Neural progenitor cell (in vitro differentiated cells): ENCODE measurements at regions not wholly inside any gene's neighbourhood (a gene's known extent, or its start where the extent isn't known, plus 50 kb on each side); places are given as distances from the start of the nearest gene placed in this dataset.

Experiments
- DNase-seq: peaks from one replicate; pipeline ENCODE4 v3.0.0-alpha.2; 2016; ENCODE audit warnings: low spot score
- H2AFZ ChIP-seq: fragments of 200-600 bp; sonication (generic); replicated peaks from 2 replicates; pipeline ENCODE4 v1.6.1; 2016; ENCODE audit warnings: antibody characterized with exemption
- H3F3A ChIP-seq: fragments of 200-600 bp; sonication (generic); 2 replicates; pipeline ENCODE4 v1.6.1; 2016; ENCODE audit warnings: antibody characterized with exemption, low read depth
- H3K27ac ChIP-seq: fragments of 200-600 bp; sonication (generic); 2 replicates; pipeline ENCODE4 v1.5.1; 2016; ENCODE audit warnings: mild to moderate bottlenecking
- H3K27me3 ChIP-seq: fragments of 200-600 bp; sonication (generic); 2 replicates; pipeline ENCODE4 v1.6.1; 2016; ENCODE audit warnings: mild to moderate bottlenecking, moderate library complexity
- H3K36me3 ChIP-seq: fragments of 200-600 bp; sonication (generic); 2 replicates; pipeline ENCODE4 v1.5.1; 2016
- H3K4me1 ChIP-seq: fragments of 200-600 bp; sonication (generic); 2 replicates; pipeline ENCODE4 v1.6.1; 2016; ENCODE audit warnings: mixed run types
- H3K4me2 ChIP-seq: fragments of 200-600 bp; sonication (generic); 2 replicates; pipeline ENCODE4 v1.6.1; 2016
- H3K4me3 ChIP-seq: fragments of 200-600 bp; sonication (generic); 2 replicates; pipeline ENCODE4 v1.5.1; 2016
- H3K79me2 ChIP-seq: fragments of 200-600 bp; sonication (generic); 2 replicates; pipeline ENCODE4 v1.6.1; 2016; ENCODE audit warnings: low read depth
- H3K9ac ChIP-seq: fragments of 200-600 bp; sonication (generic); 2 replicates; pipeline ENCODE4 v1.6.1; 2016
- H3K9me3 ChIP-seq: fragments of 200-600 bp; sonication (generic); 2 replicates; pipeline ENCODE4 v1.5.1; 2016; ENCODE audit warnings: low read depth
- H4K20me1 ChIP-seq: fragments of 200-600 bp; sonication (generic); 2 replicates; pipeline ENCODE4 v1.6.1; 2016; ENCODE audit warnings: low read depth
- H3K27ac Mint-ChIP-seq: 3 replicates; pipeline ENCODE4 v1.8.0; 2021; ENCODE audit warnings: mixed read lengths
- H3K27me3 Mint-ChIP-seq: 2 replicates; pipeline ENCODE4 v1.8.0; 2022; ENCODE audit warnings: low read depth, mild to moderate bottlenecking, inconsistent platforms, moderate library complexity, mixed read lengths; ENCODE audit not compliant: insufficient read depth
- H3K36me3 Mint-ChIP-seq: 3 replicates; pipeline ENCODE4 v1.8.0; 2021; ENCODE audit warnings: mixed read lengths
- H3K4me1 Mint-ChIP-seq: 3 replicates; pipeline ENCODE4 v1.8.0; 2021; ENCODE audit warnings: mixed read lengths
- H3K4me3 Mint-ChIP-seq: 3 replicates; pipeline ENCODE4 v1.8.0; 2021; ENCODE audit warnings: mild to moderate bottlenecking, moderate library complexity, mixed read lengths
- H3K9me3 Mint-ChIP-seq: 3 replicates; pipeline ENCODE4 v1.8.0; 2020; ENCODE audit warnings: mixed read lengths
- EZH2 ChIP-seq: fragments of 200-600 bp; sonication (generic); IDR thresholded peaks from 2 replicates; pipeline ENCODE4 v1.6.1; 2017; ENCODE audit warnings: antibody characterized with exemption, mild to moderate bottlenecking, moderate library complexity
- EZH2phosphoT487 ChIP-seq: fragments of 200-600 bp; sonication (generic); IDR thresholded peaks from 2 replicates; pipeline ENCODE4 v1.6.1; 2017; ENCODE audit warnings: antibody characterized with exemption
- TF ChIP-seq, protein P1 (sequence below): fragments of 200-600 bp; sonication (generic); IDR thresholded peaks from 2 replicates; pipeline ENCODE4 v1.5.1; 2017; ENCODE audit warnings: antibody characterized with exemption, mild to moderate bottlenecking

DNA sequence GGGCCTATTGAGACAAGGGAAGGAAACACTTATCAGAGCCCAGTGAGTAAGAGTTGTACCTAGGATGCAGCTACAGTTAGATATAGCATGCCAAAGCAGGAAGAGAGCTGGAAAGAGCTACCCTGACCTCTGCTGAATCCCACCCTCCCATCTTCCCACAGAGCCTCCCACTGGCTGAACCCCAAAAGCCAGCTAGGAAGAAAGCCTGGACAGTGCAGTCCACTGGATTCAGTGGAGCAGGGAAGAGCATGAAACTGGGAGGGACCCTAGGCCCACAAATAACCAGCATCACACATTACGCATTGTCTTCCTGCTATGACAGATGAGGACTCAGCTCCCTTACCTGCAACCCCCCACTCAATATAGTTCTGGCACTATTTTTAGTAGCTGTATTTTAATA, 81.5 kb upstream of the AKAP13 start:
- Histone ChIP-seq H4K20me1 (no peaks in the 10 kb centered on the region), H3K36me3 (no peaks in the 10 kb centered on the region), H3F3A (no peaks in the 10 kb centered on the region), H3K27me3 (no peaks in the 10 kb centered on the region), H3K4me1 (peaks cover 9% of the 10 kb centered on the region), H3K27ac (no peak overlapping the region), H2AFZ (no peak overlapping the region), H3K9ac (no peak overlapping the region), H3K9me3 (no peaks in the 10 kb centered on the region), H3K4me2 (no peak overlapping the region), H3K4me3 (no peak overlapping the region), H3K79me2 (no peaks in the 10 kb centered on the region)
- Mint-ChIP-seq H3K9me3 (no peaks in the 10 kb centered on the region), H3K4me1 (peaks cover 17% of the 10 kb centered on the region), H3K27me3 (no peaks in the 10 kb centered on the region), H3K36me3 (no peaks in the 10 kb centered on the region), H3K4me3 (no peak overlapping the region), H3K27ac (no peak overlapping the region)
- DNase-seq, result no peak
- no peak for TF ChIP-seq EZH2
- TF ChIP-seq, protein P1, sequence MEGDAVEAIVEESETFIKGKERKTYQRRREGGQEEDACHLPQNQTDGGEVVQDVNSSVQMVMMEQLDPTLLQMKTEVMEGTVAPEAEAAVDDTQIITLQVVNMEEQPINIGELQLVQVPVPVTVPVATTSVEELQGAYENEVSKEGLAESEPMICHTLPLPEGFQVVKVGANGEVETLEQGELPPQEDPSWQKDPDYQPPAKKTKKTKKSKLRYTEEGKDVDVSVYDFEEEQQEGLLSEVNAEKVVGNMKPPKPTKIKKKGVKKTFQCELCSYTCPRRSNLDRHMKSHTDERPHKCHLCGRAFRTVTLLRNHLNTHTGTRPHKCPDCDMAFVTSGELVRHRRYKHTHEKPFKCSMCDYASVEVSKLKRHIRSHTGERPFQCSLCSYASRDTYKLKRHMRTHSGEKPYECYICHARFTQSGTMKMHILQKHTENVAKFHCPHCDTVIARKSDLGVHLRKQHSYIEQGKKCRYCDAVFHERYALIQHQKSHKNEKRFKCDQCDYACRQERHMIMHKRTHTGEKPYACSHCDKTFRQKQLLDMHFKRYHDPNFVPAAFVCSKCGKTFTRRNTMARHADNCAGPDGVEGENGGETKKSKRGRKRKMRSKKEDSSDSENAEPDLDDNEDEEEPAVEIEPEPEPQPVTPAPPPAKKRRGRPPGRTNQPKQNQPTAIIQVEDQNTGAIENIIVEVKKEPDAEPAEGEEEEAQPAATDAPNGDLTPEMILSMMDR, result no peak
- TF ChIP-seq EZH2phosphoT487, result no peak

DNA sequence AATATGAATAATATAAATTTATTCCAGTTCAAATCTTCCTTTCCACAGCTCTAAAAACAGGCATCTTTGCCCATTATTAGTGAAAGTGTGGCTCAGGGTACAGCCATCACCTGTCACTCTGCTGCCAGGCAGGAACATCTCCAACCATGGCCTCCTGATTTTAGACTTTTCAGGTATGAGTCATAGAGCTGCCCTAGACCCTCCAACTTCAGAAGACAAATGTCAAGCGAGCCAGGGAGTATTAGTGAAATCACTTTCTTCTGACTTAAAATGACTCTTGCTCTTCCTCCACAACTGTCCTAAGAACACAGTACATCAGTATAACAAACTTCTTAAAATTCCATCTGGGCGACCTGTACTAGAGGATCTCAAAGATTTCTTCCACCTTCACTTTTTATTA, 78.1 kb upstream of the AKAP13 start:
- no peaks in the 10 kb centered on the region for H3K36me3 ChIP-seq
- no peak overlapping the region for H3K27ac ChIP-seq
- no peak overlapping the region for H3K9ac ChIP-seq
- Mint-ChIP-seq H3K27me3 (no peaks in the 10 kb centered on the region), H3K4me1 (peaks cover 5% of the 10 kb centered on the region), H3K9me3 (no peaks in the 10 kb centered on the region), H3K27ac (no peak overlapping the region), H3K4me3 (no peak overlapping the region), H3K36me3 (no peaks in the 10 kb centered on the region)
- no peaks in the 10 kb centered on the region for H3K9me3 ChIP-seq
- peaks cover 3% of the 10 kb centered on the region for H3K4me1 ChIP-seq
- TF ChIP-seq EZH2, result no peak
- TF ChIP-seq EZH2phosphoT487, result no peak
- TF ChIP-seq, protein P1, result no peak
- no peak overlapping the region for H3K4me2 ChIP-seq
- no peak overlapping the region for H2AFZ ChIP-seq
- H4K20me1 ChIP-seq, result no peaks in the 10 kb centered on the region
- no peaks in the 10 kb centered on the region for H3F3A ChIP-seq
- DNase-seq, result no peak
- no peaks in the 10 kb centered on the region for H3K79me2 ChIP-seq
- no peak overlapping the region for H3K4me3 ChIP-seq
- no peaks in the 10 kb centered on the region for H3K27me3 ChIP-seq

DNA sequence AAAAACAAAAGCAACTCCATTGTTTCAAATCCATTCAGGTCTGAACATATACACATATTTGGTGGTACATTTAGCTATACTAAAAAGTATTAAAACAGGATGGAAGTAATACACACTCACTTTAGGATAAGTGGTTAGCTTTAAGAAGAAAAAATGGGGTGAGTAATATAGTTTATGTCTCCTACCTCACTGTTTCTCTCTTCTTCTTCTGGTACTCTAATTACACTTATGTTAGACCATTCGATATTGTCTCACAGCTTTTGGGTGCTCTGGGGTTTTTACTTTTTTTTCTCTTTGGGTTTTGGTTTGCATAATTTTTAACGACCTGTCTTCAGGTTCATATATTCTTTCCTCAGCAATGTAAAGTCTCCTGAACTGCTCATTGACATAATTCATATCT, 75.4 kb upstream of the AKAP13 start:
- no peaks in the 10 kb centered on the region for H3K4me1 Mint-ChIP-seq
- no peaks in the 10 kb centered on the region for H4K20me1 ChIP-seq
- no peak for TF ChIP-seq EZH2
- no peak for TF ChIP-seq EZH2phosphoT487
- TF ChIP-seq, protein P1, result no peak
- no peak overlapping the region for H3K27ac ChIP-seq
- H3K9ac ChIP-seq, result no peak overlapping the region
- no peak overlapping the region for H3K4me2 ChIP-seq
- DNase-seq, result no peak
- peaks cover 8% of the 10 kb centered on the region for H3K9me3 Mint-ChIP-seq
- no peaks in the 10 kb centered on the region for H3K36me3 ChIP-seq
- peaks cover 3% of the 10 kb centered on the region for H3K27me3 Mint-ChIP-seq
- no peak overlapping the region for H3K27ac Mint-ChIP-seq
- H3K4me3 Mint-ChIP-seq, result no peak overlapping the region
- no peaks in the 10 kb centered on the region for H3K27me3 ChIP-seq
- no peaks in the 10 kb centered on the region for H3K4me1 ChIP-seq
- H3K79me2 ChIP-seq, result no peaks in the 10 kb centered on the region
- H3F3A ChIP-seq, result no peaks in the 10 kb centered on the region
- H2AFZ ChIP-seq, result no peak overlapping the region
- H3K4me3 ChIP-seq, result no peak overlapping the region
- H3K9me3 ChIP-seq, result no peaks in the 10 kb centered on the region
- no peaks in the 10 kb centered on the region for H3K36me3 Mint-ChIP-seq
